HepG2 (cell line): ENCODE measurements at regions not wholly inside any gene's neighbourhood (a gene's known extent, or its start where the extent isn't known, plus 50 kb on each side); places are given as distances from the start of the nearest gene placed in this dataset.

Source experiments
- ATAC-seq: fragments of 200-7000 bp; cut with Tn5 transposase; 3 replicates; pipeline ENCODE4 v1.9.1; 2020; ENCODE audit warnings: mild to moderate bottlenecking, moderate library complexity
- BruUV-seq: library from RNA; stranded (reverse); fragments of 400-500 nt; replicated peaks from 2 replicates; lab custom pipeline; 2021; lab: Mats Ljungman, UMichigan
- CTCF ChIA-PET: fragments of 300-600 bp; formaldehyde crosslinking; extraction: SDS; loops from one replicate; lab custom pipeline; 2021; ENCODE audit warnings: low total read pairs, inconsistent platforms, low intra/inter-chr PET ratio; lab: Yijun Ruan, JAX
- POLR2A ChIA-PET: fragments of 350-600 bp; sonication (Branson Sonifier 250); formaldehyde crosslinking; loops from one replicate; lab custom pipeline; 2020; ENCODE audit warnings: antibody characterized with exemption, inconsistent platforms; lab: Yijun Ruan, JAX
- DNase-seq: peaks from one replicate; pipeline ENCODE4 v3.0.0-alpha.2; 2015; ENCODE audit warnings: low spot score
- FAIRE-seq: peaks from 3 replicates; lab custom pipeline; 2011; peaks lifted over from hg19 to GRCh38; lab: Jason Lieb, UNC
- H2AFZ ChIP-seq: one replicate; pipeline ENCODE4 v1.6.1; 2011; ENCODE audit warnings: low read length, inconsistent platforms
- H3K27ac ChIP-seq: fragments of 300-600 bp; 3 replicates; pipeline ENCODE4 v1.8.0; 2011; ENCODE audit warnings: mixed run types, mild to moderate bottlenecking, mixed read lengths, low read length, inconsistent platforms; ENCODE audit not compliant: insufficient read depth; ENCODE audit errors: extremely low read length
- H3K27me3 ChIP-seq, 2 experiments: fragments of 200-600 bp in 1 of 2; 2 replicates in 1 of 2; 3 replicates in 1 of 2; pipeline versions ENCODE4 v1.6.0 to v1.8.0; 2011; ENCODE audit warnings: low read length in 2 of 2, mild to moderate bottlenecking in 2 of 2, moderate library complexity in 2 of 2, inconsistent platforms in 1 of 2; ENCODE audit not compliant: insufficient read depth in 2 of 2, control insufficient read depth in 1 of 2
- H3K36me3 ChIP-seq, 2 experiments: fragments of 200-600 bp in 1 of 2; replicated peaks in 1 of 2; 2 replicates in 1 of 2; 3 replicates in 1 of 2; pipeline versions ENCODE4 v1.5.1 to v1.8.0; 2011; ENCODE audit warnings: low read length in 2 of 2, inconsistent platforms in 1 of 2; ENCODE audit not compliant: insufficient read depth in 2 of 2, control insufficient read depth in 1 of 2
- H3K4me1 ChIP-seq: 2 replicates; pipeline ENCODE4 v1.5.1; 2012; ENCODE audit warnings: low read length, inconsistent platforms; ENCODE audit not compliant: insufficient read depth
- H3K4me2 ChIP-seq: 2 replicates; pipeline ENCODE4 v1.6.0; 2011; ENCODE audit warnings: low read depth, low read length, inconsistent platforms
- H3K4me3 ChIP-seq, 3 experiments: fragments of 200-600 bp in 1 of 3; sonication (generic), shearing (Covaris generic) in 1 of 3; replicated peaks in 1 of 3; 2 replicates each; pipeline ENCODE4 v1.5.1; 2011 to 2016; ENCODE audit warnings: low read length in 3 of 3, inconsistent platforms in 2 of 3, low read depth in 2 of 3, mild to moderate bottlenecking in 2 of 3, control low read depth in 1 of 3, mixed read lengths in 1 of 3; ENCODE audit not compliant: insufficient read depth in 1 of 3
- H3K79me2 ChIP-seq: one replicate; pipeline ENCODE4 v1.6.1; 2011; ENCODE audit warnings: low read length, inconsistent platforms; ENCODE audit not compliant: insufficient read depth
- H3K9ac ChIP-seq: 2 replicates; pipeline ENCODE4 v1.6.0; 2011; ENCODE audit warnings: mild to moderate bottlenecking, low read depth, low read length, inconsistent platforms; ENCODE audit not compliant: insufficient read depth
- H3K9me3 ChIP-seq: 2 replicates; pipeline ENCODE4 v1.5.1; 2012; ENCODE audit warnings: mild to moderate bottlenecking, low read length
- H4K20me1 ChIP-seq: 2 replicates; pipeline ENCODE4 v1.6.0; 2011; ENCODE audit warnings: inconsistent platforms, mild to moderate bottlenecking, low read length, moderate library complexity; ENCODE audit not compliant: insufficient read depth
- ATF1 ChIP-seq: IDR thresholded peaks from 2 replicates; pipeline ENCODE4 v1.6.1; 2016; ENCODE audit warnings: mild to moderate bottlenecking, control low read depth
- MAFK ChIP-seq, 2 experiments: IDR thresholded peaks in 1 of 2; conservative IDR thresholded peaks in 1 of 2; 2 replicates each; pipeline ENCODE4 v1.6.1; 2011; ENCODE audit warnings: improper control_type of control experiment in 2 of 2, low read length in 2 of 2
- MLLT10 ChIP-seq: sonication (generic); formaldehyde crosslinking; IDR thresholded peaks from 2 replicates; pipeline ENCODE4 v1.4.0; 2020; ENCODE audit warnings: missing genetic modification reagents
- POLR2A ChIP-seq, 2 experiments: IDR thresholded peaks; 2 replicates each; pipeline ENCODE4 v1.6.1; 2011; ENCODE audit warnings: low read depth in 2 of 2, low read length in 2 of 2, mild to moderate bottlenecking in 1 of 2, moderate library complexity in 1 of 2; ENCODE audit not compliant: insufficient read depth in 1 of 2
- SOX5 ChIP-seq: IDR thresholded peaks from 2 replicates; pipeline ENCODE4 v1.6.1; 2016; ENCODE audit warnings: borderline replicate concordance
- SOX6 ChIP-seq, 2 experiments: fragments of 450-650 bp in 1 of 2; sonication (generic) in 1 of 2; formaldehyde crosslinking in 1 of 2; IDR thresholded peaks; 2 replicates each; pipeline versions ENCODE4 v1.4.0 to v1.6.1; 2017 to 2020; ENCODE audit warnings: antibody characterized with exemption in 1 of 2, mild to moderate bottlenecking in 1 of 2, missing genetic modification reagents in 1 of 2
- SP1 ChIP-seq, 2 experiments: fragments of 450-650 bp in 1 of 2; sonication (generic) in 1 of 2; formaldehyde crosslinking in 1 of 2; IDR thresholded peaks; 2 replicates each; pipeline versions ENCODE4 v1.4.0 to v1.6.1; 2016 to 2020; ENCODE audit warnings: missing genetic modification reagents in 1 of 2
- WIZ ChIP-seq: sonication (generic); formaldehyde crosslinking; IDR thresholded peaks from 2 replicates; pipeline ENCODE4 v1.5.1; 2020; ENCODE audit warnings: mild to moderate bottlenecking, missing genetic modification reagents
- ZC3H4 ChIP-seq: sonication (generic); formaldehyde crosslinking; IDR thresholded peaks from 2 replicates; pipeline ENCODE4 v1.4.0; 2020; ENCODE audit warnings: missing genetic modification reagents, borderline replicate concordance
- ZNF687 ChIP-seq: sonication (generic); formaldehyde crosslinking; IDR thresholded peaks from 2 replicates; pipeline ENCODE4 v1.5.1; 2020; ENCODE audit warnings: mild to moderate bottlenecking, missing genetic modification reagents, moderate library complexity
- ZSCAN29 ChIP-seq: sonication (generic); formaldehyde crosslinking; conservative IDR thresholded peaks from 2 replicates; pipeline ENCODE4 v1.4.0; 2020; ENCODE audit warnings: mild to moderate bottlenecking, missing genetic modification reagents
- WGBS: methylation state at CpG from one replicate; pipeline ENCODE4 v1.1.6; 2017; ENCODE audit warnings: low lambda C conversion rate; 5-methylcytosine and 5-hydroxymethylcytosine counted together
- in situ Hi-C: cut with HindIII; loops from 2 replicates; pipeline ENCODE4 v1.10.0; 2017; ENCODE audit warnings: low pct_unique_long_range_greater_than_20kb; ENCODE audit not compliant: extremely low pct_ligation_motif_present
- intact Hi-C: fragments of 100-400 bp; cut with micrococcal nuclease; formaldehyde crosslinking; loops from one replicate; pipeline ENCODE4 v1.10.0; 2022; ENCODE audit not compliant: unreplicated experiment
- TF ChIP-seq, protein P1 (sequence below): sonication (generic); formaldehyde crosslinking; IDR thresholded peaks from 2 replicates; pipeline ENCODE4 v1.4.0; 2020; ENCODE audit warnings: mild to moderate bottlenecking, low read depth, missing genetic modification reagents

DNA sequence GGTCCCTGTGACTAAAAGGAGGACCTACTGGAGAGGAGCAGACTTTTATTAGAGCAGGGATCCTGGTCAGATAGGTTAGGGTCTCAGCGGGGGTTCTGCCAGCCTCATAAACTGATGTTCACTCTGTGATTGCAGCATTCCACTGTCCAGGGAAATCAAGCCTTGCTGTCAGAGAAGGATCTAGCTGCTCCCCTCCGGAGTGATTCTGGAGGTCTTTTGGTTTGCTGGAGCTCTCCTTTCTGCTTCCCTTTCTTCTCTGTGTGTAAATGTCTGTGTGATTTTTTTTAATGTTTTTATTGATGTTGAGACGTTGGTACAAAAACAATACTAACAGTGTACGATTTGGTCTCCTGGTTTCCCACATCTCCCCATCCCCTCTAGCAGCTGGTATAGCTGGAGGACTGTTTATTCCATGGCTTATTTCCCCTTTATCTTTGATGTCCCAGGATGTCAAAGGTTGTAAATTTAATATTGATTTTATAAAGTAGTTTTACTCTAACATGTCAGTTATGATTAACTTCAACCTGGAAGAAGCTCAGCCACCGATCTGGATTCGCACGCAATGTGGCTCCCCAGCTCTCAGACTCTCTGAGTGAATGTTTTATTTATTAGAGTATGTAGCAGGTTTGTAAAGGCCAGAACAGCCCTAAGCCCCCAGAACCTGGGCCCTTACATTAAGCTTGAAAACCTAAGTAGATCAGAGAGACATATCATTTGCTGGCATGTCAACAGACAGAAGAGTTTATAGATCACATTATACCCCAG is 202.3 kb upstream of the G2E3 start:
- peaks cover 0 to 14% of the 10 kb centered on the region in 2 experiments; a peak in 1 of 5 replicates for H3K27me3 ChIP-seq
- in situ Hi-C loops, result no loop called here
- DNase-seq (no peak), ATAC-seq (peak; percentile 18), FAIRE-seq (no peak)
- no TSS peak for BruUV-seq
- no peak overlapping the region for H3K9ac ChIP-seq
- intact Hi-C loops, result no loop called here
- H2AFZ ChIP-seq, result no peak overlapping the region
- TF ChIP-seq SOX5 (CRISPR knock-in tag) (no peak), ZSCAN29 (CRISPR knock-in tag) (no peak), ATF1 (CRISPR knock-in tag) (no peak)
- ChIA-PET POLR2A (no interaction called here), CTCF (no interaction called here)
- 52% methylated on average over 7 of the region's 7 CpGs for WGBS
- H3K4me2 ChIP-seq, result no peak overlapping the region
- H3K4me1 ChIP-seq, result peaks cover 15% of the 10 kb centered on the region
- no peak overlapping the region for H3K4me3 ChIP-seq
- H4K20me1 ChIP-seq, result no peaks in the 10 kb centered on the region
- H3K27ac ChIP-seq, result no peak overlapping the region
- H3K9me3 ChIP-seq, result no peaks in the 10 kb centered on the region
- no peaks in the 10 kb centered on the region for H3K36me3 ChIP-seq
- no peaks in the 10 kb centered on the region for H3K79me2 ChIP-seq

- WGBS, result 62% methylated on average over 8 of the region's 8 CpGs
- H3K36me3 ChIP-seq, result no peaks in the 10 kb centered on the region
- no peak overlapping the region for H2AFZ ChIP-seq
- in situ Hi-C loops (no loop called here), intact Hi-C loops (no loop called here)
- FAIRE-seq (no peak), DNase-seq (no peak), ATAC-seq (no peak)
- H3K79me2 ChIP-seq, result no peaks in the 10 kb centered on the region
- H3K27me3 ChIP-seq, result peaks cover 0 to 14% of the 10 kb centered on the region in 2 experiments; a peak in 1 of 5 replicates
- ChIA-PET POLR2A (no interaction called here), CTCF (no interaction called here)
- H3K4me3 ChIP-seq, result no peak overlapping the region
- H3K9ac ChIP-seq, result no peak overlapping the region
- no TSS peak for BruUV-seq
- H3K4me2 ChIP-seq, result no peak overlapping the region
- no peaks in the 10 kb centered on the region for H3K9me3 ChIP-seq
- no peaks in the 10 kb centered on the region for H4K20me1 ChIP-seq
- H3K27ac ChIP-seq, result no peak overlapping the region
- peaks cover 15% of the 10 kb centered on the region for H3K4me1 ChIP-seq
- TF ChIP-seq MAFK (conservative IDR thresholded peaks at IDR 0.05 in 1 of 2, IDR thresholded peaks at IDR 0.05 in 1 of 2; ENCODE audit: low read length in 2 of 2) (no peak), SOX6 (IDR thresholded peaks at IDR 0.05) (no peak), SOX6 (CRISPR knock-in tag; IDR thresholded peaks at IDR 0.05) (no peak), POLR2A (IDR thresholded peaks at IDR 0.05; ENCODE audit: insufficient read depth in 1 of 2, low read depth in 2 of 2, low read length in 2 of 2) (no peak), ZC3H4 (no peak), SP1 (IDR thresholded peaks at IDR 0.05) (no peak), SP1 (CRISPR knock-in tag; IDR thresholded peaks at IDR 0.05) (no peak), WIZ (CRISPR knock-in tag) (no peak), ZNF687 (CRISPR knock-in tag) (no peak), MLLT10 (CRISPR knock-in tag) (no peak)
- TF ChIP-seq, protein P1, sequence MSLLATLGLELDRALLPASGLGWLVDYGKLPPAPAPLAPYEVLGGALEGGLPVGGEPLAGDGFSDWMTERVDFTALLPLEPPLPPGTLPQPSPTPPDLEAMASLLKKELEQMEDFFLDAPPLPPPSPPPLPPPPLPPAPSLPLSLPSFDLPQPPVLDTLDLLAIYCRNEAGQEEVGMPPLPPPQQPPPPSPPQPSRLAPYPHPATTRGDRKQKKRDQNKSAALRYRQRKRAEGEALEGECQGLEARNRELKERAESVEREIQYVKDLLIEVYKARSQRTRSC (CRISPR knock-in tag), result no peak
These were observed 201.2 kb upstream of the G2E3 start for GRCh38 chr14:30357791-30358190.
